NCI-H1436 (cell line): ENCODE measurements at regions not wholly inside any gene's neighbourhood (a gene's known extent, or its start where the extent isn't known, plus 50 kb on each side); places are given as distances from the start of the nearest gene placed in this dataset.

Source experiments
- DNase-seq: peaks from one replicate; lab custom pipeline; 2025; lab: John Stamatoyannopoulos, UW

DNA sequence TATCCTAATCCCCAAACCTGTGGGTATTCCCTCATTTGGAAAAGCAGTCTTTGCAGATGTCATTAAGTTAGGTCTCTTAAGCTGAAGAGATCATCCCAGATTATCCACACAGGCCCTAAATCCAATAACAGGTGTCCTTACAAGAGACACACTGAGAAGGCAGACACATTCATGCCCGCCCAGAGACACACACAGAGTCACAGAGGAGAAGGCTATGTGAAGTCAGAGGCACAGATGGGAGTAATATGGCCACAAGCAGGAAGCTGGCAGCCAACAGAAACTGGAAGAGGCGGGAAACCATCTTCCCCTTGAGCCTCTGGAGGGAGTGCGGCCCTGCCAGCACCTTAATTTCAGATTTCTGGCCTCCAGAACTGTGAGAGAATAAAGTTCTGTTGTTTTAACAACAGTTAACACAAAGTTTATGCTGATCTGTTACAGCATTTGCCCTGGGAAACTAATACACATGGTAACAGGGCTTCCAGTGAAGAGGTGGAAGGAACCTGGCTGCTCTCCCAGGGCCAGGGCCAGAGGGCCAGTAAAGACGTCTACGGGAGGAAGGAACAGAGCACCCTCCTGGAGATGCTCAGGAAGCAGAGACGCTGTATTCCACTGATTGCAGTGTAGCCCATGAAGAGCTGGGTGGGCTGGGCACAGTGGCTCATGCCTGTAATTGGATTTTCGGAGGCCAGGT lies 217.5 kb downstream of the GLI2 start:
- DNase-seq: no peak

DNA sequence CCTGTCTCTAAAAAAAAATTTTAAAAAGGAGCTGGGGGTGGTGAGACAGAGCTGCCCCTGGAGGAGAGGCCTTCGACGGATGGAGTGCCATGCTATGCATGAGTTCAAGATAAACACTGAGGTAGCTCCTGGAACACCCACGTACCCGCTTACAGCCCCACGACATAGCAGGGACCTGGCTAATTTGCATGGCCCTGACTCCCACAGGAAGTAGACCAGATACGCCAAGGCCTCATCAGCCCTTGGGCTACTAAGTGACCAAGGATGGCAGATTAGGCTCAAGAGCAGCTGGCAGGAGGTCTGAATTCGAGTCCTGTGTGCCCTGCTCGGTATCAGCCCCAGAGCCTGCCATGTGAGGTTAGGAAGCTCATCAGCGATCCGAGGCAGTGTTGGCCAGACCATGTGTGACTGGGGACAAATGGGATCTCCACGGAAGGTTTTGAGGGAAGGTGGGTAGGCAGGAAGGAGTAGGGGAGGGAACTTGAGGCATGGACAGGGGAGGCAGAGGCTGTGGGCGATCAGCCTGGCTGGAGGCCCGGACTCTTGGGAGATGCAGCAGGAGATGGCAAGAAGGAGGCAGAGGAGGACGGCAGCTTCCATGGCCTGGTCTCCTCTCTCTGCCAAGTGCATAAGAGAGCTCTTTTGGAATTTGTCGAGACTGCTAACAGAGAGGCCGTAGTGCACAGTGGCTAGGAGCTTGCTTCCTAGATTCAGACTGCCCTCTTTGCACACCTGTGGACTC lies 218.3 kb downstream of the GLI2 start:
- no peak for DNase-seq

DNA sequence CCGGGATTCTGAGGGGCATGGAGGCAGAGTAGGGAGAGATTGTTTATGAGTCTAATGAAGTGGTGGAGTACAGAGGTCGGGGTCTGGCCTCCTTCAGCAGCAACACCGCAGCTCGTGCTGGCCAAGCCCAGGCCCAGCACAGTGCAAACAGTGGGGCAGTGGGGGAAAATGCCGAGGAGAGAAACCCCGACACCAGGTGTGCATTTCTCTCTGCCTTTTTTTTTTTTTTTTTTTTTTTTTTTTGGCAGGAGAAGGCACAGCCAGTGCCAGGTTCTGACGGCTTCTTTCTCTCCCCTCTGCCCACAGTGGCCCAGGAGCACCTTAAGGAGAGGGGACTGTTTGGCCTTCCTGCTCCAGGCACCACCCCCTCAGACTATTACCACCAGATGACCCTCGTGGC lies 219.3 kb downstream of the GLI2 start:
- no peak for DNase-seq

DNA sequence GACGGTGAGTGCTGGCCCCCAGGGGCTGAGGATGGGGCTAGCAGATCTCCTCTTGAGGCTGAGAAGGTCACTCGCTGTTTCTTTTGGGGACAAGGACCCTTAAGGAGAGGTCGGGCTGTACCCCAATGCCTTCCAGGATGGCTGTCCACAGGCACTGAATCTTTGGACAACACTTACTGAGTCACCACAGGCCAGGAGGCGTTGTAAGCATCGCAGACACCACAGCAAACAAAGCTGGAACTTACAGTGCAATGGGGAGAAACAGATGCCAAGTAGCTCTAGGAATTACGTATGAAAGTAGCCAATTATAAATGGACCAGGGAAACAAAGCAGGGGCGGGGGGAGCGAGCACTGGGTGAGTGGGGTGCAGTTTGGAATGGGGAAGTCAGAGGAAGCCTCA lies 219.8 kb downstream of the GLI2 start:
- no peak for DNase-seq

DNA sequence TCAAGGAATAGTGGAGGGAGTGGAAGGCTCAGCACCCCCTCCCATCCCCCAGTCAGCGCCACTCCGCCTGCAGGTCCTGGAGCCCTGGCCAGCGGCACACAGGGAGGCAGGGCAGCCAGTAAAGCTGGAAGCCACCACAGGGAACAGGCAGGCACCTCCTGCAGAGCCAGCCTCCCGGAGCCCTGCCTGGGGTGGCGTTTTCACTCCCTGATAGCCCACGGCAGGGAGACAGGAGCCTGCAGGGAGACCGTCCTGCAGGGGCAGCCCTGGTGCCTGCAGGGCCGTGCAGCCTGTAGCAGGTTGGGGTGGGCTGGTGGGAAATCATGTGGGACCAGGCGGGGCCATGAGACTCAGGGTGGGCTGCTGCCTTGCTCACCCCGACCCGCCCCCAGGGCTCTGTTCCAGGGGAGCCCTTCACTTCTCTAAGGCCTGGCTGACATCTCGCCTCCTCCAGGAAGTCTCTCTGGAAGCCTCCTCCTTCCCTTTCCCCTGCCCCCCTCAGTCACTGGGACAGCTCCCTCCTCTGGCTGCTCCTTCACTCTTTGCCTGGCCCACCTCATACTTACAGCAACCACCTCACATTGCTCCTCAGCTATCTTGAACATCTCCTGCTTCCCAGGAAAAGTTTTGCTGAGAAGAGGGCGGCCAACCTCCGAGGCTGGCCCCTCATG lies 221.0 kb downstream of the GLI2 start:
- no peak for DNase-seq

DNA sequence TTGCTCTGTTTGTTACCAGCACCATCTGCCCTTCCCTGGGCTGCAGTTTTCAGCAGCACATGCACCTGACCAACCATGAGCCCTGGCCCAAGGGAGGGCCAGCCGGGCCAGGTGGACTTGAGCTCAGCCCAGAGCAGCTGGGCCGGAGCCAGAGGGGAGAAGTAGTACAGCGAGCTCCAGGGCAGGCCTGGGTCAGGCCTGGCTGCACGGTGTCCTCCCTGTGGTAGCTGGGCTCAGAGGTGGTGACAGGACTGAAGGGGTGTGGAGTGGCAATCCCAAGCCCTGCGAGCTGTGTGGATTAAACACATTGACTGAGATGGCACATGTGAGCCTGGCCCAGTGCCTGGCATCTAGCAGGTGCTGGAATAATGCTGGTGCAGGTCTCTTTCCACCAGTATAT lies 222.2 kb downstream of the GLI2 start:
- no peak for DNase-seq

DNA sequence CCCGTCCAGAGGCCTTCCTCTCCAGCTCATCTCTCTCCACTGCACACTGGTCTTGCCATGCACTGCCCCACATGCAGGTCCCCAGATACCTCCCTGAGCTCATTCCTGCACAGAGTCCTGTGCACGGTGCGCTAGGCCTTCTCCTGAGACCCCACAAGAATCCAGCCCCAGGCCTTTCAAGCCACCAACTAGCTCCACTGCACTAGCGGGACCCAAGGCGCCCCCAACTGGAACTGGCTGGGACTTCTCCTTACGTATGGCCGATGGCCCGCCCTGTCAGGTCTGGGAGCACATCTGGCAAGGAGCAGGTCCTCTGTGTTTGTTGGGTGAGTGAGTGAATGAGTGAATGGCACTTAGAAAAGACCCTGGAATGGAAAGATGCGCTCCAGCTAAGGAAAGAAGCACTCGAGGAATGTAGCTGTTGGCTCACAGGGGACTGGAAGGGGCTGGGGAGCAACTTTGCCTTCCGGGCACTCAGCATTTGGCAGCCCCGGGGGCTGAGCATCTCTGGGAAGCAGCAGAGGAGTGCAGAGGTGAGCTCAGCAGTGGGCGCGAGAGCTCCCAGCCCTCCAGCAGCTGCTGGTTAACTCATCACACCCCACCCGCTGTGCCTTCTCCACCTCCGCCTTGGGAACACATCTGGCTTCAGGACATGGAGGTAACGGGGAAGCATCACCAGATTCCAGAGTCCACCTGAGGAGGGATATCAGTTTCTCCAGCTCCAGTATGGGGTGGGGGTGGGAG lies 223.1 kb downstream of the GLI2 start:
- DNase-seq: no peak

DNA sequence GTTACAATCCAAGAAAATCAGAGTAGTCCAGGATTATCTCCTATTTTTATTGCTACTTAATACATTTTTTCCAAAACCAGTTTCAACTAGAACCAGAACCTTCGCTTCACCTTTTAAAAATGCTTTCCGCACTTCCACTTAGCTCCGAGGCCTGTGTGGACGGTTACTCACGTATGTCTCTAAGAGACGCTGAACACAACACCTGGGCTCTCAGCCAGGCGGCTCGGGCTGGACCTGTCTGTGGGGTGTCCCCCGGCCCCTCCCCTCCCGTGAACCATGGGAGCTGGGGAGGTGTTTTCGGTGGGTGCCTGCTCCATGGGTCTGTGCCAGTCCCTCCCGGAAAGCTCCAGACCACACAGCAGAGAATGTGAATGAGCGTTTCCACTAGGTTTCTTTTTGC lies 223.8 kb downstream of the GLI2 start:
- DNase-seq: no peak

DNA sequence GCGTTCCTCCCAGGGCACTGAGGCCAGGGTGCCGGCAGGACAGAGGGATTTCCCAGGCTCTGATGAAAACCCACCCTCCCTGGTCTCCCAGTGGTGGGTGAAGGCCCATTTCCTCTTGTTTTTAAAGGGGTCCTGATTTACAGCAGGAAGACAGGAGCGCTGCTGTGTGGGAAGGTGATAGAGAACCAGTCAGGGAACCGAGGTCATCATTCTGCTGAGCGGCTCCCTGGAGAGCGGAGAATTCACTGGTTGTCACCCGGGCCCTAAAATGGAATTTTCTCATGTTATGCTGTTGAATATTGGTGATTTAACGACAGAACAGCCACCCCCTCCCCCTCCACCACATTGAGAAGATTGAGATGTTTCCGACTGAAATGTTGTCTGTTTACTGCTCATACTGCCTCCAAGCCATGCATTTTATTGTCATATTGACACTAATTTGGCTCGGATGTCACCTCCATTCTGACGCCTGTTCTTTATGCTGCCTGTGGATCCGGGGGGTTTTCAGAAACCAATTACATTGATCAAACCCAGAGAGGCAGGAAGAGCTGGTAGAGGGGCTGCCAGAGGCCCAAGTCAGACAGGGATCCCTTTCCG lies 225.2 kb downstream of the GLI2 start:
- no peak for DNase-seq

DNA sequence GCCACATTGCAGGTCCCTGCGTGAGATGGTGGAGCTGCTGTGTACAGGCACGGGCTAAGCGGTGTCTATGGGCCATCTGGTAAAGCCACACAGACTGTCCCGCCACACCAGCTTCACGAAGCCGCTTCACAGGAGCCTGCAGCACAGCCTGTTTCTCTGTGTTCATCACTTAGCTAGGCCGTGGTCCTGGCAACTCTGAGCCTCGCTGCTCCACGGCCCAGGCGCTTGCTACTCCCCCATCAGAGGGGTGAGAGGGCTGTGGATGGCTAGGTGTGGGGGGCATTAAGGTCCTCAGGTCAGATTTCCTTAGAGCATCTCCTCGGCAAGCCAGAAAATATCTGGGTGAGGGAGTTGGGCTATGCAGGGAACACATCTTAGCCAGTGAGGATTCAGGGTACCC lies 225.7 kb downstream of the GLI2 start:
- DNase-seq: no peak

DNA sequence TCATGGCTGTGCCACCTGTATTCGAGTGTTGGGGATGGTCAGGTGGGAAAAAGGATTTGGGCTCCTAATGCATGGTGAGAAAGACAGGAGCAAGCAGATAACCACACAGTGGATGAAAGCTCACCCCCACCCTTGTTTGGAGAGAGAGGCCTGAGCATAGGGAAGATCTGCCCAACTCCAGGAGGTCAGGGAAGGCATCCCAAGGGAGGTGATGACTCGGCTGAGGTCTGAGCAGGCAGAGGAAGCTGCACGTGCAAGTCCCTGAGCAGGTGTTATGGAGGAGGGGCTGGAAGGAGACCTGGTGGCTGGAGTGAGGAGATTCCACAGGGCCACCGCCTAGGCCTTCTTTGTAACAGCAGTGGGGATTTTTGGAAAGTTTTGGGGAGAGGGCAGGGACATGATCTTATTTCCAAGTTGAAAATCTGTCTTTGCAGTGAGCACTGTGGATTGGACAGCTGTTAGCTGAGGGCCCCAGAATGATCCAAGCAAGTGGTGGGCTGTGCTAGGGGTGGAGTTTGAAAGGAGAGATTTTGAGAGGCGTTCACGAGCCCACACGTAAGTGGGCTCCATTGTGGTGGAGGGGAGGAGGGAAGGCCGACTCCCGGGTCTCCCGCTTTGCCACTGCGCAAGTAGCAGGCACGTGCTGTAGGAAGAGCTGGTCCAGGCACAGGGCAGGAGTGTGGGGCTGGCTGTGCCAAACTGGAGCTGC lies 228.5 kb downstream of the GLI2 start:
- DNase-seq: no peak

DNA sequence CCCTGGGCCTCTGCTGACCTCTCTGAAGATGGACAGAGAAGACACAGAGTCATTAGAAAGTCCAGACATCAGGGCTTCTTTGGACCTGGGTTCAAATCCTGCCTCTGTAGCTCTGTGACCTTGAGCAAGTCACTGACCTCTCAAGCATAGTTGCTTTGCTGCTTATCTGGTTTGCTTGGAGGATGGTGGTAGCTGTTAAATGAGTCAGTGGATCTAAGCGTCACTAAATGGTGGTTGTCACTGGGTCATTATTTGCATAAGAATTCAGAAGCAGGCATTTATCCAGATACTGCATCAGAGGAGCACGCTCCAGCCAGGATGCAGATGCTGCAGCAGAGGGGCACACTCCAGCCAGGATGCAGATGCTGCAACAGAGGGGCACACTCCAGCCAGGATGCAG lies 229.2 kb downstream of the GLI2 start:
- DNase-seq: no peak

DNA sequence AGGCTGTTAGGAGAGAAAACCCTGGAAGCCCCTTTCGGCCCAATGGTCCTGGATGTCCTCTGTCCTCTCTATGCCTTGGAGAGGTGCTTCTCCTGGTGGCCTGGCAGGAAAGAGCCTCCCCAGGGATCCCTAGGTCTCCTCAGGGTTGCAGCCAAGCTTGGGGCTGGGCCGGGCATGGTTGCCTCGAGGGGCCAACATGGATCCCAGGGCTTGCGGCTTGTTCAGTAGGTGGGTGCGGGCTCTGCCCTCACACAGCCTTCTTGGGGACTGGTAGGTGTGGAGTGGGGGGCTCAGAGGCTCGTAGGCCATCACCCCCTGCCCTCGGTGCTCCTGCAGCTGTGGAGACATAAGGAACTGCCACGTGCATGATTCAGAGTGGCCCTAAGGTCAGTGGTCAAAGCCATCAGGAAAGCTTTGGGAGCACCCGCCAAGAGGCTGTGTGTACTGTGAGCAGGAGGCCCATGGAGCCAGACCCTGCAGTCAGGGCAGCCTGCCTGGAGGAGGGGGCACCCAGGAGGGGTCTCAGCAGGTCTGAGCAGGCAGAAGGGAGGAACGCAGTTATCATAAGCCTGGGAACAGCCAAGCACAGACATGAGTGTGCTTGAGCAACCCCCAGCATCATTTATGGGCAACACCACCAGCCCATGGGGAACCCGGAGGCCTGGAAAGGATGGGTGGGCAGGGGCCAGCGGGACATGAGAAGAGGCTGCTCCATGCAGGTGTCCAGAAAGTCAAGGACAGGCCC lies 231.0 kb downstream of the GLI2 start:
- no peak for DNase-seq

DNA sequence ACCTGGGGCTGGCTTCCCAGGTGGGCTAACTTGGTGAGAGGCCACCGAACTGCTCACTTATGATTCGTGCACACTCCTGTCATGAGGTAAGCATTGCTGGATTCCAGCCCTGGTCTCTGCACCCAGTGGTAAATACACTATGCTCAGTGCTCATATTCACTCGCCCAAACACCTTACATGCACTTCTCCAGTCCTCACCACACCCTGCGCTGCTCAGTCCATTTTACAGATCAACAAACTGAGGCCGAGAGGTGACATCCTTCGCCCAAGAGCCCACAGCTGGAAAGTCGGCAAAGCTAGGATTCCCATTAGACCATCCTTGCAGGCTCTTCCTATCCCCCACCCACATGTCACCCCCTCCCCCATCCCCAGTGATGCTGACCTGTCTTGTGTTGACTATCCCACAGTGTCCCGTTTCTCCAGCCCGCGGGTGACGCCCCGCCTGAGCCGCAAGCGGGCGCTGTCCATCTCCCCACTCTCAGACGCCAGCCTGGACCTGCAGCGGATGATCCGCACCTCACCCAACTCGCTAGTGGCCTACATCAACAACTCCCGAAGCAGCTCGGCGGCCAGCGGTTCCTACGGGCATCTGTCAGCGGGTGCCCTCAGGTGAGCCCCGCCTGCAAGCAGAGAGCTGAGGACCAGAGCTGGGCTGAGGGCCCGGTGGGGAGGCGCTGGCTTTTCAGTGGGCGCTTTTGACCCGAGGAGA lies 232.8 kb downstream of the GLI2 start:
- no peak for DNase-seq

DNA sequence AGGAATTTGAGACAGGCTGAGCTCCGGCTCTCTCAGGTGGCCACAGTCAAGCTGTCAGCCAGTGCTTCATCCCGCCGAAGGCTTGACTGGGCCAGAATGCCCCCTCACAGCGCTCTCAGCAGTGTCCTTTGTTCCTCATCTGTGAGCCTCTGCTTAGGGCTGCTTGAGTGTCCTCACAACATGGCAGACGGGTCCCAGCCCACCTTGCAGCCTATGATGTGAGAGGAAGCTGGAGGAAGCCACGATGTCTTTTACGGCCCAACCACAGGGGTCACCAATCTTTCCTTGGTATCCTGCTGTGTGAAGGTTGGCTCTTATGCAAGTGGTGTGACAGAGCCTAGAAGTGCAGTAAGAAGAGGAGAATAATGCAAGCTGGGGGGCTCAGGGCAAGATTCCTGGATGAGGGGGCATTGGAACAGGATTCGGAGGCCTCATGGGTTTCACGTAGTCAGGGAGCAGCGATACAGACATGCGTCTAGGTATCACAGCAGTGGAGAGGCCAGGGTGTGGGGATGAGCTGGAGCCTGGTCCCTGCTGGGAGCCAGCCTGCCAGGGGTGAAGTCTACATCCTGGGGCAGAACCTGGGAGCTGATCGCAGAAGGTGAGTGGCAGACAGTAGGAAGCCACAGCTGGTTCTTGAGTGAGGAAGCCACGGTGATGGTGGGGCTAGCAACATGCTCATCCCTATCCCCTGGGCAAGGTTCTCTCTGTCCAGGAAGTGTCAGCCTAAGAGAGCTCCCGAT lies 234.1 kb downstream of the GLI2 start:
- no peak for DNase-seq

DNA sequence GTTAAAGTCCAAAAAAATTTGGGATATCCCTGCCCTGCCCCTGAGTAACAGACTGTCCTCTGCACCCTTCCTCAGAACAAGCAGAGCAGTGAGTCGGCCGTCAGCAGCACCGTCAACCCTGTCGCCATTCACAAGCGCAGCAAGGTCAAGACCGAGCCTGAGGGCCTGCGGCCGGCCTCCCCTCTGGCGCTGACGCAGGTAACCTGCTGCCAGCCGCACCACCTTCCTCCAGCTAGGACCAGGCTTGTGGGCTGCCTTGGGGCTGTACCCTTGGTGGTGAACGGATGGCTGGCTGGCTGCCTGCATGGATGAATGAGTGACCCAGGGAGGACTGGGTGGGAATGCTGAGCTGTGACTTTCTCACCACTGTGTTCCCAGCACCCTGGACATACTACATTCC lies 236.2 kb downstream of the GLI2 start:
- no peak for DNase-seq

DNA sequence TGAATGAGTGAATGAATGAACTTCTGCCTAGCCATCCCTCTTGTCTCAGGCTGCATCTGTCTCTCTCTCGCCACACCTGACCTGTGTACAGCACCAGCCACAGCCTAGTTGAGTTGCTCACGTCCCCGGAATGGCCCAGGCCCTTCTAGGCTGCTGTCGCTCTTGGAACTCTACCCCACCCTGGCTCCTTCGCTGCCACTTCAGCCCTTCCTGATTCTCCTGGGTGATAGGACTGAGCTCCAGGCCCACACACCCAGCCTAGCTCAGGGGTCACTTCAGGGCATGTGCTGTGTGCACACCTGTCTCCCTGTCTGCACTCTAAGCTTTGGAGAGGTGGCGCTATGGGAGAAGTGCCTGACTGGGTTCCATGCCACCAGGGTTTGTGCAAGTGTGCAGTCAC lies 236.6 kb downstream of the GLI2 start:
- DNase-seq: no peak

DNA sequence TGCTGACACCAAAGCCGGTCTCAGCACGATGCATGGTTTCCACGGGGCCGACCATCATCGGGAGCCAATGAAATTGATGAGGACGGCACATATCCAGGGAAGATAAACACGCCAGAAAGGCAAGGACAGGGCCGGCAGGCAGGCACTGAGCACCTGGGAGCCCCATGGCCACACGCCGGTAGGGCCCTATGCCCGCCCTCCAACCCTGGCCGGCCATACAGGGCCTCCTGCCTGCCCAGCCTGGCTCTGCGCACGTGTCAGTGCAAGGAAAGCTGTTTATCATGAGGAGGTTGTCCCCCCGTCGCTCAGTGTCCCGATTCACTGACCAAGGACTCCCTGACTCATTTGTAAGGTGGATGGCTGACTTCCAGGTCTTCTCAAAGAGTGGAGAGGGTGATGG lies 237.5 kb downstream of the GLI2 start:
- no peak for DNase-seq

DNA sequence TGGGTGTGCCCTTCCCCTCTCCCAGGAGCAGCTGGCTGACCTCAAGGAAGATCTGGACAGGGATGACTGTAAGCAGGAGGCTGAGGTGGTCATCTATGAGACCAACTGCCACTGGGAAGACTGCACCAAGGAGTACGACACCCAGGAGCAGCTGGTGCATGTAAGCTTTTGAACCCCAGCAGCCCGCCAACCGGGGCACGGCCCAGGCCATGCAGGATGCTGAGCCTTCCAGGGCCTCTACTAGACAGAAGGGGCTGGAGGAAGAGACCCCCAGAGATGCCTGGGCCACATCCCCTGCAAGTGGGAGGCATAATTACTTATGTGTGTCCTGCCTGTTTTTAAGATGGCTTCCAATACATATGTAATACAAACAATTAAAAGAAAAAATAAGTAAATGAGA lies 239.3 kb downstream of the GLI2 start:
- no peak for DNase-seq
